ENCODE measurements at regions not wholly inside any gene's neighbourhood (a gene's known extent, or its start where the extent isn't known, plus 50 kb on each side); places are given as distances from the start of the nearest gene placed in this dataset.

- WGBS, 2 donors: 81 to 92% methylated on average over 1 of the region's 1 CpG
- Histone ChIP-seq H3K27me3 (no peaks in the 10 kb centered on the region), H3K36me3 (no peaks in the 10 kb centered on the region), H3K9me3 (no peaks in the 10 kb centered on the region), H3K4me3 (no peak overlapping the region), H3K4me1 (no peaks in the 10 kb centered on the region), H3K27ac (no peak overlapping the region)
- intact Hi-C loops (cut with DNase I): no loop called here
- no peak for DNase-seq
- TF ChIP-seq CTCF (IDR thresholded peaks at IDR 0.05): no peak
- no peak for TF ChIP-seq POLR2A (IDR thresholded peaks at IDR 0.05)
- TF ChIP-seq EP300 (IDR thresholded peaks at IDR 0.05): no peak
- no peak for TF ChIP-seq POLR2AphosphoS5 (IDR thresholded peaks at IDR 0.05)
Measured at GRCh38 chr2:100647709-100648108, 84.9 kb downstream of the PDCL3 start.

DNA sequence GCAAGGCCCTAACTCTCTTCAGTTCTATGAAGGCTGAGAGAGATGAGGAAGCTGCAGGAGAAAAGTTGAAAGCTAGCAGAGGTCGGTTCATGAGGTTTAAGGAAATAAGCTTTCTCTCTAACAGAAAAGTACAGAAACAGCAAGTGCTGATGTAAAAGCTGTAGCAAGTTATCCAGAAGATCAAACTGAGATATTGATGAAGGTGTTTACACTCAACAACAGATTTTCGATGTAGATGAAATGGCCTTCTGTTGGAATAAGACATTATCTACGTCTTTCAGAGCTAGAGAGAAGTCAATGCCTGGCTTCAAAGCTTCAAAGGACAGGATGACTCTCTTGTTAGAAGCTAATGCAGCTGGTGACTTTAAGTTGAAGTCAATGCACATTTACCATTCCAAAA, 87.4 kb downstream of the PDCL3 start:
- Histone ChIP-seq H3K4me1 (peaks cover 0 to 3% (median 0%) of the 10 kb centered on the region in 4 donors), H3K27me3 (no peaks in the 10 kb centered on the region), H3K9me3 (peaks cover 0 to 3% (median 0%) of the 10 kb centered on the region in 4 donors), H3K4me3 (no peak overlapping the region), H3K27ac (no peak overlapping the region), H3K36me3 (no peaks in the 10 kb centered on the region)
- DNase-seq: no peak
- WGBS, 2 donors: 69 to 72% methylated on average over 3 of the region's 3 CpGs
- intact Hi-C loops (cut with DNase I): no loop called here
- TF ChIP-seq CTCF (IDR thresholded peaks at IDR 0.05): no peak
- TF ChIP-seq EP300 (IDR thresholded peaks at IDR 0.05): no peak
- TF ChIP-seq POLR2AphosphoS5 (IDR thresholded peaks at IDR 0.05): no peak
- no peak for TF ChIP-seq POLR2A (IDR thresholded peaks at IDR 0.05)

- Histone ChIP-seq H3K4me1 (peaks cover 0 to 13% (median 9%) of the 10 kb centered on the region in 4 donors), H3K9me3 (peaks cover 0 to 3% (median 0%) of the 10 kb centered on the region in 4 donors), H3K27me3 (no peaks in the 10 kb centered on the region), H3K4me3 (no peak overlapping the region), H3K36me3 (no peaks in the 10 kb centered on the region), H3K27ac (no peak overlapping the region)
- no peak for DNase-seq
- 83 to 91% methylated on average over 7 of the region's 7 CpGs for WGBS, 2 donors
- TF ChIP-seq EP300 (IDR thresholded peaks at IDR 0.05) (no peak), POLR2A (IDR thresholded peaks at IDR 0.05) (no peak), CTCF (IDR thresholded peaks at IDR 0.05) (no peak), POLR2AphosphoS5 (IDR thresholded peaks at IDR 0.05) (no peak)
- intact Hi-C loops (cut with DNase I): no loop called here
Measured at GRCh38 chr2:100653449-100654035, 90.7 kb downstream of the PDCL3 start.

- peaks cover 0 to 3% (median 0%) of the 10 kb centered on the region in 4 donors for H3K9me3 ChIP-seq
- H3K27ac ChIP-seq: no peak overlapping the region
- intact Hi-C loops (cut with DNase I): no loop called here
- no peaks in the 10 kb centered on the region for H3K27me3 ChIP-seq
- no peak for DNase-seq
- peaks cover 0 to 13% (median 9%) of the 10 kb centered on the region in 4 donors for H3K4me1 ChIP-seq
- no peaks in the 10 kb centered on the region for H3K36me3 ChIP-seq
- TF ChIP-seq CTCF (IDR thresholded peaks at IDR 0.05): no peak
- TF ChIP-seq POLR2AphosphoS5 (IDR thresholded peaks at IDR 0.05): no peak
- TF ChIP-seq POLR2A (IDR thresholded peaks at IDR 0.05): no peak
- no peak for TF ChIP-seq EP300 (IDR thresholded peaks at IDR 0.05)
- WGBS, 2 donors: 89 to 95% methylated on average over 7 of the region's 7 CpGs
- no peak overlapping the region for H3K4me3 ChIP-seq
Measured at GRCh38 chr2:100654611-100655010, 91.8 kb downstream of the PDCL3 start.

- no peak for DNase-seq
- 88 to 90% methylated on average over 5 of the region's 5 CpGs for WGBS, 2 donors
- TF ChIP-seq POLR2AphosphoS5 (IDR thresholded peaks at IDR 0.05) (peak in 1 of 4 donors; percentile 41), EP300 (IDR thresholded peaks at IDR 0.05) (no peak)
- no peaks in the 10 kb centered on the region for H3K27me3 ChIP-seq
- H3K9me3 ChIP-seq: peaks cover 0 to 3% (median 0%) of the 10 kb centered on the region in 4 donors
- H3K4me3 ChIP-seq: no peak overlapping the region
- intact Hi-C loops (cut with DNase I): no loop called here
- no peaks in the 10 kb centered on the region for H3K36me3 ChIP-seq
- H3K27ac ChIP-seq: no peak overlapping the region
- peaks cover 0 to 13% (median 9%) of the 10 kb centered on the region in 4 donors for H3K4me1 ChIP-seq
Measured at GRCh38 chr2:100655446-100655845, 92.7 kb downstream of the PDCL3 start.
